ENCODE measurements at regions not wholly inside any gene's neighbourhood (a gene's known extent, or its start where the extent isn't known, plus 50 kb on each side); places are given as distances from the start of the nearest gene placed in this dataset.

GRCh38 chr21:28261298-28261697 lies 731.4 kb downstream of the LTN1 start:
- no peaks in the 10 kb centered on the region for H3K36me3 ChIP-seq (ENCODE audit: insufficient read depth)
- Mint-ChIP-seq H3K27ac (no peak overlapping the region), H3K4me1 (peaks cover 6% of the 10 kb centered on the region; the same call in 1 of the 3 replicates), H3K9me3 (no peaks in the 10 kb centered on the region), H3K27me3 (ENCODE audit: insufficient read depth, low read depth, poor library complexity) (peaks cover 1% of the 10 kb centered on the region), H3K4me3 (no peak overlapping the region), H3K36me3 (ENCODE audit: low read depth) (no peaks in the 10 kb centered on the region)
- H3K4me1 ChIP-seq (ENCODE audit: insufficient read depth), result 0 out of 2 replicates have a peak, but pooled peaks cover 8% of the 10 kb centered on the region
- no peaks in the 10 kb centered on the region for H3K79me2 ChIP-seq (replicated peaks; ENCODE audit: insufficient read depth)
- no peaks in the 10 kb centered on the region for H3K9me2 ChIP-seq (ENCODE audit: insufficient read depth)
- H3F3A ChIP-seq (replicated peaks; ENCODE audit: low read depth), result no peaks in the 10 kb centered on the region
- H3K27me3 ChIP-seq (ENCODE audit: insufficient read depth), result no peaks in the 10 kb centered on the region
- no peak overlapping the region for H3K4me2 ChIP-seq
- no peak overlapping the region for H2AFZ ChIP-seq
- no peak overlapping the region for H3K4me3 ChIP-seq
- no peak for DNase-seq (ENCODE audit: low spot score)
- TF ChIP-seq EZH2phosphoT487 (IDR thresholded peaks at IDR 0.05; ENCODE audit: unreplicated experiment), result no peak
- H3K27ac ChIP-seq (ENCODE audit: low read depth), result no peak overlapping the region
- H4K20me1 ChIP-seq (replicated peaks; ENCODE audit: insufficient read depth), result no peaks in the 10 kb centered on the region
- no peak for ATAC-seq

GRCh38 chr21:28257276-28257675 lies 735.4 kb downstream of the LTN1 start:
- H3K27me3 ChIP-seq (ENCODE audit: insufficient read depth), result no peaks in the 10 kb centered on the region
- H4K20me1 ChIP-seq (replicated peaks; ENCODE audit: insufficient read depth), result no peaks in the 10 kb centered on the region
- no peaks in the 10 kb centered on the region for H3K36me3 ChIP-seq (ENCODE audit: insufficient read depth)
- H3K4me1 Mint-ChIP-seq, result peaks cover 6% of the 10 kb centered on the region; the same call in 1 of the 3 replicates
- no peaks in the 10 kb centered on the region for H3K79me2 ChIP-seq (replicated peaks; ENCODE audit: insufficient read depth)
- no peak overlapping the region for H3K4me3 ChIP-seq
- H3K9me2 ChIP-seq (ENCODE audit: insufficient read depth), result no peaks in the 10 kb centered on the region
- no peak overlapping the region for H3K27ac ChIP-seq (ENCODE audit: low read depth)
- H3K36me3 Mint-ChIP-seq (ENCODE audit: low read depth), result no peaks in the 10 kb centered on the region
- H3K27me3 Mint-ChIP-seq (ENCODE audit: insufficient read depth, low read depth, poor library complexity), result peaks cover 1% of the 10 kb centered on the region
- no peak overlapping the region for H3K4me3 Mint-ChIP-seq
- 0 out of 2 replicates have a peak, but pooled peaks cover 8% of the 10 kb centered on the region for H3K4me1 ChIP-seq (ENCODE audit: insufficient read depth)
- H2AFZ ChIP-seq, result peak overlapping the region; percentile 67; the same call in 1 of the 2 replicates
- H3K4me2 ChIP-seq, result no peak overlapping the region
- DNase-seq (ENCODE audit: low spot score) (no peak), ATAC-seq (no peak)
- no peak overlapping the region for H3K27ac Mint-ChIP-seq
- no peaks in the 10 kb centered on the region for H3F3A ChIP-seq (replicated peaks; ENCODE audit: low read depth)
- no peaks in the 10 kb centered on the region for H3K9me3 Mint-ChIP-seq
- TF ChIP-seq STAT1 (IDR thresholded peaks at IDR 0.05; ENCODE audit: unreplicated experiment), result no peak
- no peak for TF ChIP-seq ZNF462 (CRISPR knock-in tag; IDR thresholded peaks at IDR 0.05)
- no peak for TF ChIP-seq CTCF (conservative IDR thresholded peaks at IDR 0.05; ENCODE audit: low read depth in 2 of 2)
- no peak for TF ChIP-seq EZH2phosphoT487 (IDR thresholded peaks at IDR 0.05; ENCODE audit: unreplicated experiment)
- TF ChIP-seq ZNF114 (CRISPR knock-in tag; IDR thresholded peaks at IDR 0.05), result no peak
- no peak for TF ChIP-seq CREB1 (CRISPR knock-in tag; IDR thresholded peaks at IDR 0.05; ENCODE audit: low read depth)
- no peak for TF ChIP-seq REST (IDR thresholded peaks at IDR 0.05; ENCODE audit: unreplicated experiment)
- TF ChIP-seq NANOG (IDR thresholded peaks at IDR 0.05; ENCODE audit: borderline replicate concordance), result no peak
- TF ChIP-seq JUNB (IDR thresholded peaks at IDR 0.05; ENCODE audit: unreplicated experiment), result no peak
- no peak for TF ChIP-seq POLR2AphosphoS5 (IDR thresholded peaks at IDR 0.05; ENCODE audit: low read depth)

Measured in GM23338 (cell line).